Left ventricle myocardium inferior (tissue), 1 donor: ENCODE measurements at regions not wholly inside any gene's neighbourhood (a gene's known extent, or its start where the extent isn't known, plus 50 kb on each side); places are given as distances from the start of the nearest gene placed in this dataset.

ENCODE experiments used
- DNase-seq: peaks from one replicate; pipeline ENCODE4 v3.0.0-alpha.2; 2020
- H3K27ac ChIP-seq: fragments of 200-600 bp; replicated peaks from 2 replicates; pipeline ENCODE4 v1.8.0; 2021
- H3K27me3 ChIP-seq: fragments of 200-600 bp; 2 replicates; pipeline ENCODE4 v1.8.0; 2021; ENCODE audit warnings: low read depth
- H3K36me3 ChIP-seq: fragments of 200-600 bp; 2 replicates; pipeline ENCODE4 v1.8.0; 2021
- H3K4me1 ChIP-seq: fragments of 200-600 bp; 2 replicates; pipeline ENCODE4 v1.8.0; 2021
- H3K4me3 ChIP-seq: fragments of 200-600 bp; 2 replicates; pipeline ENCODE4 v1.8.0; 2021; ENCODE audit warnings: mild to moderate bottlenecking, moderate library complexity
- H3K9me3 ChIP-seq: fragments of 200-600 bp; replicated peaks from 2 replicates; pipeline ENCODE4 v1.8.0; 2021
- CTCF ChIP-seq: fragments of 200-600 bp; IDR thresholded peaks from 2 replicates; pipeline ENCODE4 v1.8.0; 2021; ENCODE audit warnings: antibody characterized with exemption, mild to moderate bottlenecking, borderline replicate concordance
- intact Hi-C: fragments of 100-400 bp; cut with micrococcal nuclease; formaldehyde crosslinking; loops from one replicate; pipeline ENCODE4 v1.11.0; 2022
- donor health status: DM: no; HTN: yes; CAD: no; lungs with severe emphysema.

GRCh38 chr7:136171233-136171632, 194.1 kb upstream of the MTPN start:
- DNase-seq: no peak
- no peaks in the 10 kb centered on the region for H3K27me3 ChIP-seq
- no peak overlapping the region for H3K4me3 ChIP-seq
- no peaks in the 10 kb centered on the region for H3K9me3 ChIP-seq
- peaks cover 7% of the 10 kb centered on the region for H3K4me1 ChIP-seq
- no peak overlapping the region for H3K27ac ChIP-seq
- intact Hi-C loops: no loop called here
- H3K36me3 ChIP-seq: no peaks in the 10 kb centered on the region
- TF ChIP-seq CTCF: no peak

- Histone ChIP-seq H3K36me3 (no peaks in the 10 kb centered on the region), H3K27me3 (no peaks in the 10 kb centered on the region), H3K27ac (no peak overlapping the region), H3K9me3 (no peaks in the 10 kb centered on the region), H3K4me1 (peaks cover 7% of the 10 kb centered on the region), H3K4me3 (no peak overlapping the region)
- no peak for TF ChIP-seq CTCF
- intact Hi-C loops: no loop called here
- no peak for DNase-seq
These were observed 191.7 kb upstream of the MTPN start for GRCh38 chr7:136168821-136169220.

- no peak overlapping the region for H3K27ac ChIP-seq
- DNase-seq: no peak
- intact Hi-C loops: no loop called here
- H3K9me3 ChIP-seq: no peaks in the 10 kb centered on the region
- no peak for TF ChIP-seq CTCF
- H3K4me3 ChIP-seq: no peak overlapping the region
- peaks cover 7% of the 10 kb centered on the region for H3K4me1 ChIP-seq
- no peaks in the 10 kb centered on the region for H3K27me3 ChIP-seq
- H3K36me3 ChIP-seq: no peaks in the 10 kb centered on the region
These were observed 190.8 kb upstream of the MTPN start for GRCh38 chr7:136167991-136168390.

GRCh38 chr7:136166521-136166920, 189.4 kb upstream of the MTPN start:
- no peak for TF ChIP-seq CTCF
- DNase-seq: no peak
- H3K9me3 ChIP-seq: no peaks in the 10 kb centered on the region
- H3K27me3 ChIP-seq: no peaks in the 10 kb centered on the region
- intact Hi-C loops: no loop called here
- no peaks in the 10 kb centered on the region for H3K36me3 ChIP-seq
- no peak overlapping the region for H3K4me3 ChIP-seq
- peaks cover 7% of the 10 kb centered on the region for H3K4me1 ChIP-seq
- H3K27ac ChIP-seq: no peak overlapping the region

- Histone ChIP-seq H3K36me3 (no peaks in the 10 kb centered on the region), H3K4me1 (no peaks in the 10 kb centered on the region), H3K4me3 (no peak overlapping the region), H3K9me3 (no peaks in the 10 kb centered on the region), H3K27me3 (no peaks in the 10 kb centered on the region), H3K27ac (no peak overlapping the region)
- intact Hi-C loops: no loop called here
- DNase-seq: no peak
- TF ChIP-seq CTCF: no peak
These were observed 186.2 kb upstream of the MTPN start for GRCh38 chr7:136163340-136163801.

- intact Hi-C loops: no loop called here
- DNase-seq: no peak
- H3K36me3 ChIP-seq: no peaks in the 10 kb centered on the region
- no peaks in the 10 kb centered on the region for H3K27me3 ChIP-seq
- no peak overlapping the region for H3K27ac ChIP-seq
- TF ChIP-seq CTCF: no peak
- no peaks in the 10 kb centered on the region for H3K9me3 ChIP-seq
- H3K4me1 ChIP-seq: no peaks in the 10 kb centered on the region
- no peak overlapping the region for H3K4me3 ChIP-seq
These were observed 173.2 kb upstream of the MTPN start for GRCh38 chr7:136150311-136150710.
